ENCODE measurements at regions not wholly inside any gene's neighbourhood (a gene's known extent, or its start where the extent isn't known, plus 50 kb on each side); places are given as distances from the start of the nearest gene placed in this dataset.

GRCh38 chr5:6043491-6044310 lies 334.6 kb downstream of the MED10 start:
- TF ChIP-seq CTCF (IDR thresholded peaks at IDR 0.05; ENCODE audit: insufficient read depth, low read length) (no peak), REST (IDR thresholded peaks at IDR 0.05; ENCODE audit: insufficient replicate concordance, low read depth) (no peak), POLR2AphosphoS5 (IDR thresholded peaks at IDR 0.05; ENCODE audit: low read depth) (no peak), GABPA (IDR thresholded peaks at IDR 0.05; ENCODE audit: low read depth) (no peak), SPI1 (IDR thresholded peaks at IDR 0.05; ENCODE audit: borderline replicate concordance, low read depth) (no peak)

All from HL-60 (cell line).